CMK (cell line): ENCODE measurements at regions not wholly inside any gene's neighbourhood (a gene's known extent, or its start where the extent isn't known, plus 50 kb on each side); places are given as distances from the start of the nearest gene placed in this dataset.
"Not testable (repeated sequence)": the region's sequence is repeated elsewhere in the genome, so short reads cannot be mapped to it uniquely, and the experiment has no call there.

Source experiments
- DNase-seq: peaks from one replicate; pipeline ENCODE4 v3.0.0-alpha.2; 2010; ENCODE audit warnings: low read depth

DNA sequence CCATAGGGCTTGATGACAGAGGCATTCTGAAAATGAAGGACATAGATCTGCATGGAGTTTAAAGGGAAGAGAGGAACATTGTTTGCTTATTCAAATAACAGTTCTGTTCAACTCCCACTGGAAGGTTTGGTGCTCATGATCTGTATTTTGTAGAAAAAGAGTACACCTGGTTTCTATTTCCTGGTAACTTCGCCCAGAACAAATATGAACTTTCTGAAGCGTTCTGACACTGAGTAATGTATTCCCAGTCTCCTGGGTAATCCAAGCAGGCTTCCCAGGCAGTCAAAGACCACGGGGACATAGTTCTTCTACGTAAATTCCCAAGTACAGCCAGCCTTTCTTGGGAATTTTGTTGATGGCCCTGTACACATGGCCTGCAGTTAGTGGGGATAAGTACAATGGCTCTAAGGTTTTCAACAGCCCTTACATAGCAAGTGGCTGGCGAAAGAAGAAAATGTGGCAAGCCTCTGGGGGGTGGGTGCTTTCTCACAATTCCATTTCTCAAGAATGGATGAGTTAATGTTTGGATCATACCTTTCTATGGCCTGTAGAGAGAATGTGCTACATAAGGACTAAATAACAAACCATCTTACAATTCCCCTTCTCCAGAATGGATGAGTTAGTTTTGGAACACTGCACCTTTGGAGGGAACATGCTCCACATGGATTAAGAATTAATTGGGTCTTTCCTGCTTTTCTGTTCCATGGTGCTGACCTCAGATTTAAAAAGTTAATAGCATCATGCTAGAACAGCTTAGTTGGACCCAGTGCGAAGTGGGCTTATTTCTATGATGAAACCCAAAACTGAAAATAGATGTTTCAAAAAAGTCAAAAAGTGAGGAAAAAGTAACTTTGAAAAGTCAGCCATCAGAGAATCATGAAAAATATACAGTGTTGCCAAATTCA lies 52.7 kb downstream of the COL6A6 start:
- no peak for DNase-seq

DNA sequence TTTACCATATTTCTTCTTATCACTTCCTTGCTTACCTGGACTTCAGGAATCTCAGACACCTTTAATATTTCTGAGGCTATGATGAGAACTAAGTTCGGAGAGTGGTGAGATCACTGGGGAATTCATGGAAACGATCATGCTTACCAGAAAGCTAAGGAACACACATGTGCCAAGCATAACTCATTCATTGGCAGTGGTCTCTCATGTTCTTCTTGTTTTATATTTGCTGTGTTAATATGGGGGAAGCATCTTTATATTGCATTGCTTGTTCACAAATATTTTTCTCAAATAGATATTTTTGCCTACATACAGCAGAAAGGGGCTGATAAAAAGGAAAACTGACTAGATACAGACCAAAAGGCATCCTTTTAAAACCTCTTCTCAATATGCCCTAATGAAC lies 55.8 kb downstream of the COL6A6 start:
- DNase-seq: no peak

DNA sequence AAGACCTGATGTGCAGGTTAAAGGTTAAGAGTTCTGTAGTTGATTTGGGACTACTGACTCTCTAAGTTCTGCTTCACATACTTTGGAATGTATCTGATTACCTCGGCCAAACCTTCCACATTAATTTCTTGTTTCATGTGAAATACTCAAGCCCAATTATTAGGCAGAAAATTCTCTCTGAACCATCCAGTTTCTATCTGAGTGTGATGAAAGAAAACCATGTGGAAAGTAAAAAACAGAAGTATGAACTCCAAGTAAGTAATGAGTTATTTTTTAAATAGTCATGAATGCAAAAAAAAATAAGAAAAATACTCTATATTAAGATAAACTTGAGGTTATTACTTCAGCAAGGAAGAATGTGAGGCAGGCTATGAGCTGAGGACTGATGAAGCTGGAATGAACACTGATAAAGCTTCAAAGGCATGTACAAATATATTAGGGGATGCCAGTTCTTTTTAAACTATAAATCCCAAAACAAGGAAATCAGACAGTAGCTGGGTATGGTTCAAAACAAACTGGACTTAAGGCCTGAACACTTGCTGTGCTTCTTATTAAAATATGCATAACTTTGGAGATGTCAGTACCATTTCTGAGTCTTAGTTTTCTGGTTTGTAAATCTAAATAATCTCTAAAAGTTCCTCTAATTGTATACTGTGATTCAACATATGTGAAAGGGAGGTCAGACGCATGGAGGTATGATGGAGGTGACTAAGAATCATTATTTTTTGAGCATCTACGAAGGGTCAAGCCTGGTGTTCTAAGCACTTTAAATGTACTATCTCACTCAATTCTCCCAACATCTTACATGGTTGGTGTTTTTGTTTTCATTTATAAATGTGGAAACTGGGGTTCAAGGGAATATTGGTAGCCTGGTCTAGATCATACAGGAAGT lies 59.6 kb downstream of the COL6A6 start:
- no peak for DNase-seq

DNA sequence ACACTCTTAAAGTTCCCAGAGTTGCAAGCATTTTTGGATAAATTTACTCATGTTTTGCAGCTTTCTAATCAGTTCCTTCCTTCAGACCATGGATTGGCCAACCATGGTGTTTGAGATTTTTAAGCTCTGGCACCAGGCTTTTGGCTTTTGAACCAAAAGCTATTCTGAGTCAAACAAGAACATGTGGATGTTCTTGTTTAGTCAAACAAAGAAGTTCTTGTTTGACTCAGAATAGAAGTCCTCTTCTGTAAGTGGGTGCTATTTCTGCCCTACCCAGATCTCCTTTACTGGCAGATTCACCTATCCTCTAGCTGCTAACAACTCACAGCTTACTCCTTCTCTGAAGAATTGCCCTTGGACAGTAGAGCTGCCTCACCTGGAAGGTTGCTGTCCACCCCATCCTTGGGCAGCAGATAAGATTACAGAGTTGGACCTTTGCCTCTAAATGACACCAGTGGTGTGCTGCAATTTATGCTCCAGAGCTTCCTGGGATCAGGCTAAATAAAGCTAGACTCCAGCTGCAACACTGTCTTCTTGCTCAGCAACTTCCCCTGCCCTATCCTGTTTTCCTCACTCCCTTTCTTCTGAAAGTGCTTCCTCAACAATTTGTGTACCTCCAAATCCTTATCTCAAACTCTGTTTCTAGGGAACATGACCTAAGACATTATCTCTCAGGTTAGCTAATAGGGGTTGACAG lies 65.6 kb downstream of the COL6A6 start:
- DNase-seq: no peak

DNA sequence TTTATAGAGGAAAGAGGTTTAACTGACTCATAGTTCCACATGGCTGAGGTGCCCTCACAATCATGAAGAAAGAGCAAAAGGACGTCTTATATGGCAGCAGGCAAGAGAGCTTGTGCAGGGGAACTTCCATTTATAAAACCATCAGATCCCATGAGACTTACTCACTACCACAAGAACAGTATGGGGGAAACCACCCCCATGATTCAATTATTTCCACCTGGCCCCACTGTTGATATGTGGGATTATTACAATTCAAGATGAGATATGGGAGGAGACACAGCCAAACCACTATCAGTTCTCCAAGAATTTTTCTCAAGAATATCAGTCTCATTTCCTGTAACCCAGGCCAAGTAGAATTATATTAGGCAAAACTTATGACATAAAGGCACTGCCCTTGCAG lies 77.8 kb downstream of the COL6A6 start:
- not testable (repeated sequence) for DNase-seq

DNA sequence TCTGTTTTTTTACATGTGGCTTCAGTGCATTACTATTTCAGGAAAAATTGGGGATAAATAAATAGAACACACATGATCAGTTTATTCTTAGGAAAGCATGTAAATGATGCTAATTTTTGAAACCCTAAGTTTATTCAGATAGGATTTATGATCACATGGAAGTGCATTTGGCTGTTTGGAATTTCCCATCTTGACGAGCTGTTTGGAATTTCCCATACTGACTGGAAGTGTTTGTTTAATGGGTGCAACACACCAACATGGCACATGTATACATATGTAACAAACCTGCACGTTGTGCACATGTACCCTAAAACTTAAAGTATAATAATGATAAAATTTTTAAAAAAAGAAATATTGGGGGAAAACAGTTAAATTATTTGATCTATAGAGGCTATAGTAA lies 79.5 kb downstream of the COL6A6 start:
- no peak for DNase-seq

DNA sequence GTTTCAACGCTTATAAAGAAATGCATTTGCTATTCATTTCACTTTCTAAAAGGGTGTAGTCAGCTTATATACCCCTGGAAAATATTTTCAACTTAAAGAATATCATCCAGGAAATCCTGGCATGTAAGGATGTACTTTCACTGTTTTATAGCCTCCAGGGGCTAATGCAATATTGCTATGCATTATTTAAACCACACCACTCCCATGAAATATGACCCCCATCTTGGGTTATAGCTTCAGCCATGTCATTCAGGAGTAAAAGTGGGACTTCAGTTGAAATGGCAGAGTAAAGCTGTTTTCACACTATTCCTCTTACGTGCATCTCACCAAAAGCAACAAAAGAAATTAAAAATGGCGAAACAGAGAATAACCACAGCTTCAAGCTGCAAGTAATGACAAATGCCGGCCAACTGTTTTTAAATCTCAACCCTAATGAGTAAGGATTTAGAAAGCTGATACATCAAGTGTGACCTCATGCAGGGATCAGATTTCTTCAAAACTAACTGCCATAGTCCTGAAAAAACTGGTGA lies 84.5 kb downstream of the COL6A6 start:
- DNase-seq: no peak

DNA sequence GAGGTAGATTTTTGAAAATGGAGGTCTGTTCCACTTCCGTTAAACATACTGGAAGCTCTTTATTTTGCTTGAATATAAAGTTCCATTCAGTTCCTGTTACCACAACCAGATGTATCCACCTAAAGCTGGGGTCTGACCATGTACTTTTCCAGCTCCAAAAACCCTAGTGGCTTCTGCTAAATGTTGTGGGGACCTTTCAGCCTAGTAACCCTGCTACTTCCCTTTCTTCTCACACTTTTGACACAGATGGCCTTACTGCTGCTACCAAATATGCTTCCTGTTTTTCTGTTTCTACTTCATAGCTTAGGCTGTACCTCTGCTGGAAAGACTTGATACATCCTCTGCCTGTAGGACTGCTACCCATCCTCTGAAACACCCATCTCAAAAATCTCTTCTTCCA lies 87.8 kb downstream of the COL6A6 start:
- peak; percentile 5 for DNase-seq

DNA sequence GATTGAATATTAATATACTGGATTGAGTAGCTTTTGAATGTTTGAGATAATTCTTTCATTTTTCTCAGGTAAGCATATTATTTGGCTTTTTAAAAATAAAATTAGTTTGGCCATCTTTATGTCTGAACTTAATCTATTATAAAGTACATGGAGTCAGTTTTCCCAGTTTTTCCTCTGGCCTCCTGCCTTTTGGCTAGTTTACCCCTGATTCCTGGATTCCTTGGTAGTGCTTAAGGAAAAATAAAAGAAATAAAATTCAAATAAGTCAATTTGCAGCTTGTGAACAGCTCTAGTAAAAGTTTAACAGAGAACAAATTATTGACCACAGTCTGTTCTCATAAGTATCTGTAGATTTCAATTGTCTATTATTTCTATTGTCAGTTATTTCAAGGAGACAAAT lies 89.4 kb downstream of the COL6A6 start:
- no peak for DNase-seq

DNA sequence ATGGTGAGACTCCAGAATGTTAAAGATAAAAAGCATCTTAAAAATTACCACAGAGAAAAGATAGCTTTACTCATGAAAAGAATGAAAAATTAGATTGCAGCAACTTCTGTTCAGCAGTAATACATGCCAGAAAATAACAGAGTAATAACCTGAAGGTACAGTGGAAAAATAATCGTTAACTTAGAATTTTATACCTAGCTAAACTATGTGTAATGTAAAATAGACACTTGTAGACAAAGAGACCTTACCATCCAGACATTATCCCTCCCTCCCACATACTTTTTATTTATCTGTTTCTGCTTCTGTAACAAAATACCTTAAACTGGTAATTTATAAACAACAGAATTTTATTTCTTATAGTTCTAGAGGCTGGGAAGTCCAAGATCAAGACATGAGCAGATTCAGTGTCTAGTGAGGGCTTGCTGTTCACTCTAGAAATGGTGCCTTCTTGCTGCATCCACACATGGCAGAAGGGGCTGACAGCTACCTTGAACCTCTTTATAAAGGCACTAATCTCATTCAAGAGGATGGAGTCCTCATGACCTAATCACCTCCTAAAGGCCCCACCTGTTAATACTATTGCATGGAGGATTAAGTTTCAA lies 90.7 kb downstream of the COL6A6 start:
- DNase-seq: no peak

DNA sequence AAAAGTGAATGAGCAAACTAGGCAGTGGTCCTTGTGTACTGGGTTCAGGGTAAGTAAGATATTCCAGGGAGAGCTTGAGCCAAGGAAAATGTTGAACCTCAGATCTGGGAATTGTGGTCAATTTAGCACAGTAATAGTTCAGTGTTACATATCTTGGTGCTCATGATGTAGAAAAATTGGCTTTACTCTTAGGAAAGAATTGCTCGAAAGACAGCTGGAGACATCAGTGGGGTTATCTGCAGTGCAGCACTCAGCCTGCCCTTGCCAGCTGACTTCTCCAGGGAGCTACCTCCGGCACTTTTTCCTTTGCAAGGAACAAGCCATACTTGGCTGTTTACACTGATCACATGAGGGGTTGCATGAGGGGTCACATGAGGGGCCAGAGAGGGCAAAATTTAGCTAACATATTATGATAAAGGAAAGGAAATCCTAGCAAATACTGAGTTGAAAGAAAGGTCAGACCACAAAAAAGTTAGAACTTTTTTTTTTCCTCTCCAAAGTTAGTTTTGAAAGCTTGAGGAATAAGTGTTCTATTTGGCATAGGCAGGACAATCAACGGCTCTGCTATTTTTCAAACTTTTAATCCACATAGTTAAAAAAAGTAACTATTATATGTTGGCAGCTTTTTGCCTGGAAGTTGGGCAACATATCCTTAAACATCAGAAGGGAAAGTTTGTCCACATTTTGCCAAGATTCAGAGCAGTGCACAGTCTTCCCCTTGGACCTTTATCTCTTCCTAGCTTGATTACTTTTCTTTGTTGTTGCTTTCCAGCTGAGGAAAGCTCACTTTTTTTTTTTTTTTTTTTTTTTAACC lies 92.4 kb downstream of the COL6A6 start:
- DNase-seq: no peak

DNA sequence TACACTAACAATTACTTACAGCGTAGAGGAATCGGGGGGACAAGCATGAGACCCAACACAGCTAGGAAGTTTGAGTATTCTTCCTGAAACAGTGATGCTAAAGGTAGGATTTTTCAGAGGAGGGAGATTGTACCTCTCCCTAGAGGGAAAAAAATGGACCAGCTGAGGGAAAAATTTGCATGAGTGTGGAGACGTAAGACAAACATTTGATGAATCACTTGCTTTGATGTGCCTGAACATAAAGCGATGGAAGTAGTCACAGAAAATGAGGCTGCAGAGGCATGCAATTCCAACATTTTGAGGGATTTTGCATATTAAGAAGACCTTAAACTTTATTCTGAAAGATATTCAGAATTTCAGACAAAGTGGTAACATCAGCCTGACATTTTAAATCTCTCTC lies 102.2 kb downstream of the COL6A6 start:
- DNase-seq: no peak

DNA sequence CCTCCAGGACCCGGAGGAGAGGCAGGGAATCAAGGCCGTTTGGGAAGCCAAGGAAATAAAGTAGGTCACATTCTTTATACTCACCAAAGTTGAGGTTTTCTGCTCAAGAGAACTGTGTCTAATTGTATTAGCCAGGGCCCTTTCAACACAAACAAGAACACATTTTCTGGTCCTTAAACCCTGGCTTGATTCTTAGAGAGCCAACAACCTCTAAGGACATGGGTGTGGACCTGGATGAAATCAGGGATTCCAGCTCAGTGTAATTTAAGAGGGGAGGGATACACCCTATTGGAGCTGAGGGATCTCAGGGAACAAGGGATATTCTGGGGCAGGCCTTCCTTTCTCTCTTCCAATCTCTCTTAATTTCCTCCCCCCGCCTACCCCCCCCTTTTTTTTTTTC lies 104.8 kb downstream of the COL6A6 start:
- DNase-seq: no peak

DNA sequence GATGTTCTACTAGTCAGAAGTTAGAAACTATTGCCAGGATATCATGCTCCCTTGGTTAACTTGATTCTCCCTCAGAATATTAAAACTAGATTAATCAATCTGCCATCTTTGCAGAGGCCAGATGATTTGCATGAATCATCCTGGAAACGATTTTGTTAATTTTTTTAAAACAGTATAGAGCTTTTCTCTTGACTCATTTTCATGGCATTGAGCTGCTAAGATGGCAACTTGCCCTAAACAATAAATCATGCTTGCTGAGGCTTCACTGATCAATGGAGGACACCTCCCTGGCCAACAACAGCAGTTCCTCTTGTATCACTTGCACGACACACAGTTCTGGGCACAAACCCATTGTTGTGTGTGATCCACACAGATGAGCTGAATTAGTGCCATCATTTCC lies 109.1 kb downstream of the COL6A6 start:
- DNase-seq: no peak

DNA sequence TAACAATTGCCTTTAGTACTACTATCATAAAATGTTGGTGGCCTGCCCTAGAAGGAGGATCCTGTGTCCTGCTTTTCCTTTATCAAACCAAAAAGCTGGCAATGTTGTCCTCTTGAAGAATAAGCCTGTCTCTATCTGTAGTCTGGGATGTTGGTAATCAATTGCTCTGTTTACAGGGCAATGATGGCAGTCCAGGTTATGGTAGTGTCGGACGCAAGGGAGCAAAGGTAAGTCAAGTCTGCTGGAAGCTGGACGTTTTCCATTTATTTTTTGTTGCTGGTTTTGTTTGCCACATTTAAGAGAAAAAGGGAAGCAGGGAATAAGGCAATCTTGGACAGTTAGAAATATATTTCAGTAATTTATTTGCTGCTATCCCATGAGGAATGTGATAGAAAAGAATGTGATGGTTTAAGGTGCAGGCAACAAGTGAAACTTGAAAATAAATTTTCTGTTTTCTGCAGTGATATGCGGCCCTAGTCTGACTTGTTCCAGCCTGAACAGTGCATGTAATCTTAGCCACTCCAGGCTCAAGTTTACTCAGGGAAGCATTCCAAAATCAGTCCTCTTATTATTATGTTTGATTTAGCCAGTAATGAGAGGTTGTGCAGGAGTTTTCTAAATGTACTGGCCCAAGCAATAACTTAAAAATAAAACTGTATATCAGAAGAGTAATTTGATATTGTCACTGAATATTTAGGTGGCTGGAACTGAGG lies 110.3 kb downstream of the COL6A6 start:
- DNase-seq: no peak

DNA sequence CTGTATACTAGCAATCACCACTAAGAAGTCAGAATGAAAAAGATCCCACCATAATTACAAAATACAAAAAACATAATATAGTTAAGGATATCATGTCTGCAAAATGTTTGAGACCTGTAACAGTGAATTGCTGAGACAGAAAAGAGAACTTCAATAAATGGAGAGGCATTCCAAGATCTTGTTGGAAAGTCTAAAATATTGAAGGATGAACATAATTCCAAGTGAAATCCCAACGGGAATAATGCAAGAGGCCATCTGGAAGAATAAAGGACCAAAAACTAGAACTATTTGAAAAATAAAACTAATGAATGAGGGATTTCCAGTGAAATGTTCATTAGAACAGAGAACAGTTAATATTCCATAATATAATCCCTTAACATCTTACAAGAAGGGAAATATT lies 110.9 kb downstream of the COL6A6 start:
- no peak for DNase-seq
